Nephron (organoid): ENCODE measurements at regions not wholly inside any gene's neighbourhood (a gene's known extent, or its start where the extent isn't known, plus 50 kb on each side); places are given as distances from the start of the nearest gene placed in this dataset.

Experiments used
- H3K27ac Mint-ChIP-seq, 3 experiments: 2 replicates each; pipeline ENCODE4 v1.8.0; 2020; ENCODE audit warnings: mixed read lengths in 3 of 3, mild to moderate bottlenecking in 2 of 3, moderate library complexity in 1 of 3
- H3K27me3 Mint-ChIP-seq: 2 replicates; pipeline ENCODE4 v1.8.0; 2021; ENCODE audit warnings: low read depth, mild to moderate bottlenecking, moderate library complexity, mixed read lengths
- H3K36me3 Mint-ChIP-seq: 2 replicates; pipeline ENCODE4 v1.8.0; 2020; ENCODE audit warnings: low read depth, mixed read lengths
- H3K4me1 Mint-ChIP-seq: 2 replicates; pipeline ENCODE4 v1.8.0; 2020; ENCODE audit warnings: mixed read lengths
- H3K4me3 Mint-ChIP-seq, 3 experiments: 2 replicates each; pipeline ENCODE4 v1.8.0; 2020; ENCODE audit warnings: mild to moderate bottlenecking in 3 of 3, mixed read lengths in 3 of 3, moderate library complexity in 2 of 3
- H3K9me3 Mint-ChIP-seq: 2 replicates; pipeline ENCODE4 v1.8.0; 2020; ENCODE audit warnings: mixed read lengths
- CTCF ChIP-seq, 3 experiments: fragments of 200-600 bp; sonication (generic); IDR thresholded peaks; one replicate each; pipeline ENCODE4 v1.5.0; 2021; ENCODE audit warnings: antibody characterized with exemption in 3 of 3; ENCODE audit not compliant: unreplicated experiment in 3 of 3

DNA sequence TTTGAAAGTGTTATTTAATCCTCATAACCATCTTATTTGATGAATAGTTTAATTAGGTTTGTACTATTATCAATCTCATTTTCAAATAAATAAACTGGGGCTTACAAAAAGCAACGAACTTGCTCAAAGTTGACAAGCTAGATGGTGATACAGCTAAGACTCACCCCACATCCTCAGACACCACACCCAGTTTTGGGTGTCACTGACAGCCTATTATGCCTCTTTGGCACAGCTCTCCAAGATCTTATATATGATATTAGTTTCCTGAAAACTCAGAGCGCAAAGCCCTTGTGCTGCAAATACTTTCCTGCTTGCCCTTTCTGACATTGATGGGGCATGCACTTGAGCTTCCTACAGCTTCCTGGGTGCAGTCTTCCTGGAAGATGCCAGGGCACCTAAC lies 223.4 kb upstream of the GADL1 start:
- no peak overlapping the region for H3K27ac Mint-ChIP-seq
- H3K9me3 Mint-ChIP-seq, result peaks cover 16% of the 10 kb centered on the region
- H3K27me3 Mint-ChIP-seq, result no peaks in the 10 kb centered on the region

DNA sequence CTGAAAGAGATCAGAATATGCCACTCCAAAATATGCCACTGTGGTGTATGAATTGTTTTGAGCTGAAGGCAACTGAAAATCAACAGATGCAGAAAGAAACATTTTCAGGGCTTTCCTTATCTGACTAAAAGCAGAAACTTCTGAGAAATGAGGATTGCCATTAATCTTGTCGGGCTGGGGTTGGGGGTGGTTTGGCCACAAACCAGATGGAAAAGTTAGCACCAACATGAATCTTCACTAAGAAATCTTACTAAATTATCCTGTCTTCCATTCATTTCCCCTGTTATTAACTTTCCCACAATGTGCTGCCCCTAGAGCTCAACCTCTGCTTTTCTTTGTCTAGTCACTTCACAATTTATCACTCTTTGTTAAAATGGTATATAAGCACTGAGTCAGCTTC lies 229.9 kb upstream of the GADL1 start:
- peaks cover 4% of the 10 kb centered on the region for H3K36me3 Mint-ChIP-seq
- H3K27me3 Mint-ChIP-seq, result no peaks in the 10 kb centered on the region
- H3K9me3 Mint-ChIP-seq, result peaks cover 17% of the 10 kb centered on the region
- no peak for TF ChIP-seq CTCF (IDR thresholded peaks at IDR 0.05; ENCODE audit: unreplicated experiment in 3 of 3)
- H3K27ac Mint-ChIP-seq, result no peak overlapping the region
- H3K4me3 Mint-ChIP-seq, result no peak overlapping the region
- no peaks in the 10 kb centered on the region for H3K4me1 Mint-ChIP-seq

More for the DNA sequence above, 223.4 kb upstream of the GADL1 start:
- Mint-ChIP-seq H3K4me1 (no peaks in the 10 kb centered on the region), H3K4me3 (no peak overlapping the region), H3K36me3 (no peaks in the 10 kb centered on the region)
- no peak for TF ChIP-seq CTCF (IDR thresholded peaks at IDR 0.05; ENCODE audit: unreplicated experiment in 3 of 3)

GRCh38 chr3:31125413-31126020 lies 231.1 kb upstream of the GADL1 start:
- Mint-ChIP-seq H3K4me1 (no peaks in the 10 kb centered on the region), H3K9me3 (peaks cover 17% of the 10 kb centered on the region), H3K27me3 (no peaks in the 10 kb centered on the region), H3K4me3 (no peak overlapping the region), H3K36me3 (peaks cover 4% of the 10 kb centered on the region), H3K27ac (no peak overlapping the region)
- TF ChIP-seq CTCF (IDR thresholded peaks at IDR 0.05; ENCODE audit: unreplicated experiment in 3 of 3), result no peak

- H3K9me3 Mint-ChIP-seq, result peaks cover 10% of the 10 kb centered on the region
- no peak overlapping the region for H3K27ac Mint-ChIP-seq
- no peak for TF ChIP-seq CTCF (IDR thresholded peaks at IDR 0.05; ENCODE audit: unreplicated experiment in 3 of 3)
- peaks cover 4% of the 10 kb centered on the region for H3K36me3 Mint-ChIP-seq
- no peaks in the 10 kb centered on the region for H3K27me3 Mint-ChIP-seq
- H3K4me1 Mint-ChIP-seq, result peaks cover 7% of the 10 kb centered on the region
- no peak overlapping the region for H3K4me3 Mint-ChIP-seq
Observed at GRCh38 chr3:31129241-31129640, 234.8 kb upstream of the GADL1 start.

- TF ChIP-seq CTCF (IDR thresholded peaks at IDR 0.05; ENCODE audit: unreplicated experiment in 3 of 3), result peak; percentile 44 to 55 (median 51)
- H3K36me3 Mint-ChIP-seq, result no peaks in the 10 kb centered on the region
- H3K27ac Mint-ChIP-seq, result peak overlapping the region; percentile 40 to 71 (median 62)
- H3K4me1 Mint-ChIP-seq, result peaks cover 7% of the 10 kb centered on the region
- no peak overlapping the region for H3K4me3 Mint-ChIP-seq
- H3K27me3 Mint-ChIP-seq, result peaks cover 4% of the 10 kb centered on the region
- no peaks in the 10 kb centered on the region for H3K9me3 Mint-ChIP-seq
Observed at GRCh38 chr3:31132132-31132769, 237.8 kb upstream of the GADL1 start.

- no peak overlapping the region for H3K4me3 Mint-ChIP-seq
- peaks cover 7% of the 10 kb centered on the region for H3K4me1 Mint-ChIP-seq
- no peak for TF ChIP-seq CTCF (IDR thresholded peaks at IDR 0.05; ENCODE audit: unreplicated experiment in 3 of 3)
- H3K27ac Mint-ChIP-seq, result peak overlapping the region; percentile 62 to 70 (median 65)
- peaks cover 4% of the 10 kb centered on the region for H3K27me3 Mint-ChIP-seq
- H3K36me3 Mint-ChIP-seq, result no peaks in the 10 kb centered on the region
- no peaks in the 10 kb centered on the region for H3K9me3 Mint-ChIP-seq
Observed at GRCh38 chr3:31133541-31133940, 239.1 kb upstream of the GADL1 start.
